Adrenal gland (tissue), 9 donors: ENCODE measurements at regions not wholly inside any gene's neighbourhood (a gene's known extent, or its start where the extent isn't known, plus 50 kb on each side); places are given as distances from the start of the nearest gene placed in this dataset.
"Not testable (repeated sequence)": the region's sequence is repeated elsewhere in the genome, so short reads cannot be mapped to it uniquely, and the experiment has no call there.

Source experiments
- DNase-seq, 7 donors: peaks; one replicate each; pipeline ENCODE4 v3.0.0-alpha.2; 2019 to 2020
- H3K27ac ChIP-seq, 5 donors: fragments of 200-600 bp; sonication (generic) in 4 of 5; 1 replicate in 3 of 5; 2 replicates in 2 of 5; pipeline versions ENCODE4 v1.5.1 to v1.8.0; 2016 to 2020; ENCODE audit warnings: mild to moderate bottlenecking in 1 of 5
- H3K27me3 ChIP-seq: fragments of 200-600 bp; 2 replicates; pipeline ENCODE4 v1.8.0; 2021
- H3K36me3 ChIP-seq, 2 donors: fragments of 200-600 bp; replicated peaks in 1 of 2; 1 replicate in 1 of 2; 2 replicates in 1 of 2; pipeline versions ENCODE4 v1.5.1 to v1.8.0; 2018 to 2022
- H3K4me1 ChIP-seq, 2 donors: fragments of 200-600 bp; replicated peaks in 1 of 2; 1 replicate in 1 of 2; 2 replicates in 1 of 2; pipeline versions ENCODE4 v1.5.1 to v1.8.0; 2018 to 2021
- H3K4me3 ChIP-seq, 4 donors: fragments of 200-600 bp; sonication (generic) in 3 of 4; one replicate each; pipeline ENCODE4 v1.5.1; 2016 to 2018
- H3K9me3 ChIP-seq, 3 donors: fragments of 200-600 bp; sonication (generic) in 1 of 3; replicated peaks in 1 of 3; 1 replicate in 2 of 3; 2 replicates in 1 of 3; pipeline versions ENCODE4 v1.5.1 to v1.8.0; 2016 to 2021
- CTCF ChIP-seq, 6 experiments: fragments of 450-650 bp in 4 of 6; fragments of 200-600 bp in 2 of 6; sonication (generic) in 1 of 6; IDR thresholded peaks; 1 replicate in 5 of 6; 2 replicates in 1 of 6; pipeline versions ENCODE4 v1.5.1 to v1.8.0; 2016 to 2021; ENCODE audit warnings: antibody characterized with exemption in 6 of 6, mild to moderate bottlenecking in 2 of 6, moderate library complexity in 1 of 6
- POLR2A ChIP-seq, 2 donors: fragments of 450-650 bp; IDR thresholded peaks; one replicate each; pipeline ENCODE4 v1.6.1; 2017; ENCODE audit warnings: antibody characterized with exemption in 2 of 2, mild to moderate bottlenecking in 2 of 2, moderate library complexity in 1 of 2
- WGBS, 4 donors: extraction: QIAGEN DNeasy Blood & Tissue Kit in 2 of 4; methylation state at CpG; one replicate each; pipeline versions ENCODE4 v1.1.5 to v1.1.7; 2013 to 2017; 5-methylcytosine and 5-hydroxymethylcytosine counted together
- intact Hi-C, 2 donors: fragments of 100-400 bp; cut with DNase I; formaldehyde crosslinking; loops; one replicate each; pipeline versions ENCODE4 v1.14.1 to v1.15.0; 2022 to 2023
- donor health status: healthy with polysubstance abuse.
- donor health status: Bipolar disorder and iron deficiency.
- donor health status: DM: yes; HTN: yes; CAD: no.
- donor health status: DM: no; HTN: no; CAD: no.
- donor health status: DM: no; HTN: no; CAD: no.

GRCh38 chr9:110130211-110130610 lies 77.7 kb downstream of the C9orf152 start:
- Histone ChIP-seq H3K27ac (no peak overlapping the region), H3K9me3 (no peaks in the 10 kb centered on the region), H3K4me1 (peaks cover 7 to 30% of the 10 kb centered on the region in 2 donors), H3K27me3 (no peaks in the 10 kb centered on the region), H3K36me3 (no peaks in the 10 kb centered on the region), H3K4me3 (no peak overlapping the region)
- DNase-seq: no peak
- no peak for TF ChIP-seq CTCF (IDR thresholded peaks at IDR 0.05)
- TF ChIP-seq POLR2A (IDR thresholded peaks at IDR 0.05): no peak
- WGBS, 4 donors: 87 to 98% (median 89%) methylated on average over 3 of the region's 3 CpGs
- intact Hi-C loops: no loop called here

GRCh38 chr9:110130791-110131416 lies 77.1 kb downstream of the C9orf152 start:
- Histone ChIP-seq H3K4me3 (no peak overlapping the region), H3K27me3 (no peaks in the 10 kb centered on the region), H3K27ac (no peak overlapping the region), H3K4me1 (peaks cover 7 to 25% of the 10 kb centered on the region in 2 donors), H3K9me3 (no peaks in the 10 kb centered on the region), H3K36me3 (no peaks in the 10 kb centered on the region)
- TF ChIP-seq CTCF (IDR thresholded peaks at IDR 0.05): no peak
- TF ChIP-seq POLR2A (IDR thresholded peaks at IDR 0.05): no peak
- DNase-seq: no peak
- intact Hi-C loops: no loop called here
- 86 to 94% (median 89%) methylated on average over 6 of the region's 6 CpGs for WGBS, 4 donors

- Histone ChIP-seq H3K36me3 (no peaks in the 10 kb centered on the region), H3K27me3 (no peaks in the 10 kb centered on the region), H3K27ac (no peak overlapping the region), H3K9me3 (no peaks in the 10 kb centered on the region), H3K4me1 (peaks cover 6 to 19% of the 10 kb centered on the region in 2 donors), H3K4me3 (no peak overlapping the region)
- intact Hi-C loops: no loop called here
- WGBS, 4 donors: 83 to 94% (median 90%) methylated on average over 2 of the region's 2 CpGs
- TF ChIP-seq POLR2A (IDR thresholded peaks at IDR 0.05) (no peak), CTCF (IDR thresholded peaks at IDR 0.05) (no peak)
- no peak for DNase-seq
Observed at GRCh38 chr9:110131499-110131898, 76.5 kb downstream of the C9orf152 start.

GRCh38 chr9:110132531-110132930 lies 75.4 kb downstream of the C9orf152 start:
- H3K27ac ChIP-seq, H3K4me3 ChIP-seq, DNase-seq, H3K27me3 ChIP-seq, intact Hi-C loops, H3K9me3 ChIP-seq, H3K36me3 ChIP-seq: not testable (repeated sequence)
- WGBS, 4 donors: 80 to 96% (median 92%) methylated on average over 3 of the region's 3 CpGs
- H3K4me1 ChIP-seq: peaks cover 0 to 12% of the 10 kb centered on the region in 2 donors

- no peak overlapping the region for H3K4me3 ChIP-seq
- 59 to 80% (median 77%) methylated on average over 3 of the region's 3 CpGs for WGBS, 4 donors
- H3K4me1 ChIP-seq: peaks cover 0 to 9% of the 10 kb centered on the region in 2 donors
- H3K27ac ChIP-seq: no peak overlapping the region
- intact Hi-C loops: no loop called here
- no peaks in the 10 kb centered on the region for H3K9me3 ChIP-seq
- no peak for DNase-seq
- no peaks in the 10 kb centered on the region for H3K27me3 ChIP-seq
- no peaks in the 10 kb centered on the region for H3K36me3 ChIP-seq
- TF ChIP-seq POLR2A (IDR thresholded peaks at IDR 0.05) (no peak), CTCF (IDR thresholded peaks at IDR 0.05) (no peak)
Observed at GRCh38 chr9:110133059-110133458, 74.9 kb downstream of the C9orf152 start.
